ENCODE measurements at regions not wholly inside any gene's neighbourhood (a gene's known extent, or its start where the extent isn't known, plus 50 kb on each side); places are given as distances from the start of the nearest gene placed in this dataset.

- no peaks in the 10 kb centered on the region for H3K36me3 ChIP-seq (ENCODE audit: control insufficient read depth, insufficient read depth, low read length, severe bottlenecking)
- no peak for DNase-seq (ENCODE audit: low read depth)
- H3K9me3 ChIP-seq (ENCODE audit: control insufficient read depth, low read length) = no peaks in the 10 kb centered on the region
Measured at GRCh38 chr21:31498985-31499384, 154.9 kb upstream of the TIAM1 start.

GRCh38 chr21:31497914-31498313 lies 153.9 kb upstream of the TIAM1 start:
- Histone ChIP-seq H3K27me3 (replicated peaks; ENCODE audit: control insufficient read depth, insufficient read depth, low read length) (peaks cover 24% of the 10 kb centered on the region), H3K9ac (ENCODE audit: low read length) (no peak overlapping the region), H3K4me3 (ENCODE audit: low read length) (no peak overlapping the region), H3K36me3 (ENCODE audit: control insufficient read depth, insufficient read depth, low read length, severe bottlenecking) (no peaks in the 10 kb centered on the region), H3K4me1 (ENCODE audit: control insufficient read depth, insufficient read depth, low read length) (no peaks in the 10 kb centered on the region), H3K9me3 (ENCODE audit: control insufficient read depth, low read length) (no peaks in the 10 kb centered on the region)
- no peak for DNase-seq (ENCODE audit: low read depth)

More at GRCh38 chr21:31498985-31499384, 154.9 kb upstream of the TIAM1 start:
- Histone ChIP-seq H3K9ac (ENCODE audit: low read length) (no peak overlapping the region), H3K4me1 (ENCODE audit: control insufficient read depth, insufficient read depth, low read length) (no peaks in the 10 kb centered on the region), H3K4me3 (ENCODE audit: low read length) (no peak overlapping the region), H3K27me3 (replicated peaks; ENCODE audit: control insufficient read depth, insufficient read depth, low read length) (peaks cover 16% of the 10 kb centered on the region)

GRCh38 chr21:31493350-31493880 lies 149.4 kb upstream of the TIAM1 start:
- Histone ChIP-seq H3K27me3 (replicated peaks; ENCODE audit: control insufficient read depth, insufficient read depth, low read length) (peaks cover 32% of the 10 kb centered on the region), H3K9me3 (ENCODE audit: control insufficient read depth, low read length) (peaks cover 5% of the 10 kb centered on the region), H3K9ac (ENCODE audit: low read length) (no peak overlapping the region), H3K36me3 (ENCODE audit: control insufficient read depth, insufficient read depth, low read length, severe bottlenecking) (no peaks in the 10 kb centered on the region), H3K4me1 (ENCODE audit: control insufficient read depth, insufficient read depth, low read length) (no peaks in the 10 kb centered on the region), H3K4me3 (ENCODE audit: low read length) (no peak overlapping the region)
- DNase-seq (ENCODE audit: low read depth) = no peak

- H3K9ac ChIP-seq (ENCODE audit: low read length) = no peak overlapping the region
- H3K27me3 ChIP-seq (replicated peaks; ENCODE audit: control insufficient read depth, insufficient read depth, low read length) = peaks cover 25% of the 10 kb centered on the region
- no peaks in the 10 kb centered on the region for H3K36me3 ChIP-seq (ENCODE audit: control insufficient read depth, insufficient read depth, low read length, severe bottlenecking)
- DNase-seq (ENCODE audit: low read depth) = no peak
- H3K9me3 ChIP-seq (ENCODE audit: control insufficient read depth, low read length) = peaks cover 5% of the 10 kb centered on the region
- no peak overlapping the region for H3K4me3 ChIP-seq (ENCODE audit: low read length)
- H3K4me1 ChIP-seq (ENCODE audit: control insufficient read depth, insufficient read depth, low read length) = no peaks in the 10 kb centered on the region
Measured at GRCh38 chr21:31491617-31492016, 147.6 kb upstream of the TIAM1 start.

- Histone ChIP-seq H3K9ac (ENCODE audit: low read length) (no peak overlapping the region), H3K4me1 (ENCODE audit: control insufficient read depth, insufficient read depth, low read length) (no peaks in the 10 kb centered on the region), H3K36me3 (ENCODE audit: control insufficient read depth, insufficient read depth, low read length, severe bottlenecking) (no peaks in the 10 kb centered on the region), H3K4me3 (ENCODE audit: low read length) (no peak overlapping the region), H3K9me3 (ENCODE audit: control insufficient read depth, low read length) (peaks cover 9% of the 10 kb centered on the region), H3K27me3 (replicated peaks; ENCODE audit: control insufficient read depth, insufficient read depth, low read length) (peaks cover 29% of the 10 kb centered on the region)
- DNase-seq (ENCODE audit: low read depth) = no peak
Measured at GRCh38 chr21:31490443-31490842, 146.4 kb upstream of the TIAM1 start.

- no peak for DNase-seq (ENCODE audit: low read depth)
- H3K4me3 ChIP-seq (ENCODE audit: low read length) = no peak overlapping the region
- no peaks in the 10 kb centered on the region for H3K4me1 ChIP-seq (ENCODE audit: control insufficient read depth, insufficient read depth, low read length)
- H3K27me3 ChIP-seq (replicated peaks; ENCODE audit: control insufficient read depth, insufficient read depth, low read length) = peaks cover 32% of the 10 kb centered on the region
- H3K9me3 ChIP-seq (ENCODE audit: control insufficient read depth, low read length) = peaks cover 16% of the 10 kb centered on the region
- H3K9ac ChIP-seq (ENCODE audit: low read length) = no peak overlapping the region
- no peaks in the 10 kb centered on the region for H3K36me3 ChIP-seq (ENCODE audit: control insufficient read depth, insufficient read depth, low read length, severe bottlenecking)
Measured at GRCh38 chr21:31489726-31490125, 145.7 kb upstream of the TIAM1 start.

GRCh38 chr21:31489014-31489413 lies 145.0 kb upstream of the TIAM1 start:
- Histone ChIP-seq H3K27me3 (replicated peaks; ENCODE audit: control insufficient read depth, insufficient read depth, low read length) (peaks cover 32% of the 10 kb centered on the region), H3K36me3 (ENCODE audit: control insufficient read depth, insufficient read depth, low read length, severe bottlenecking) (no peaks in the 10 kb centered on the region), H3K9me3 (ENCODE audit: control insufficient read depth, low read length) (peaks cover 20% of the 10 kb centered on the region), H3K4me3 (ENCODE audit: low read length) (no peak overlapping the region), H3K4me1 (ENCODE audit: control insufficient read depth, insufficient read depth, low read length) (no peaks in the 10 kb centered on the region), H3K9ac (ENCODE audit: low read length) (no peak overlapping the region)
- no peak for DNase-seq (ENCODE audit: low read depth)

GRCh38 chr21:31484219-31484618 lies 140.2 kb upstream of the TIAM1 start:
- no peak overlapping the region for H3K4me3 ChIP-seq (ENCODE audit: low read length)
- peaks cover 21% of the 10 kb centered on the region for H3K27me3 ChIP-seq (replicated peaks; ENCODE audit: control insufficient read depth, insufficient read depth, low read length)
- no peak overlapping the region for H3K9ac ChIP-seq (ENCODE audit: low read length)
- H3K9me3 ChIP-seq (ENCODE audit: control insufficient read depth, low read length) = peaks cover 20% of the 10 kb centered on the region
- H3K4me1 ChIP-seq (ENCODE audit: control insufficient read depth, insufficient read depth, low read length) = no peaks in the 10 kb centered on the region
- no peak for DNase-seq (ENCODE audit: low read depth)
- no peaks in the 10 kb centered on the region for H3K36me3 ChIP-seq (ENCODE audit: control insufficient read depth, insufficient read depth, low read length, severe bottlenecking)

GRCh38 chr21:31483146-31483545 lies 139.1 kb upstream of the TIAM1 start:
- Histone ChIP-seq H3K36me3 (ENCODE audit: control insufficient read depth, insufficient read depth, low read length, severe bottlenecking) (no peaks in the 10 kb centered on the region), H3K4me3 (ENCODE audit: low read length) (no peak overlapping the region), H3K27me3 (replicated peaks; ENCODE audit: control insufficient read depth, insufficient read depth, low read length) (peaks cover 24% of the 10 kb centered on the region), H3K4me1 (ENCODE audit: control insufficient read depth, insufficient read depth, low read length) (no peaks in the 10 kb centered on the region), H3K9me3 (ENCODE audit: control insufficient read depth, low read length) (peaks cover 20% of the 10 kb centered on the region), H3K9ac (ENCODE audit: low read length) (no peak overlapping the region)
- DNase-seq (ENCODE audit: low read depth) = no peak

GRCh38 chr21:31482460-31482859 lies 138.4 kb upstream of the TIAM1 start:
- peaks cover 20% of the 10 kb centered on the region for H3K9me3 ChIP-seq (ENCODE audit: control insufficient read depth, low read length)
- DNase-seq (ENCODE audit: low read depth) = no peak

GRCh38 chr21:31480228-31480627 lies 136.2 kb upstream of the TIAM1 start:
- Histone ChIP-seq H3K36me3 (ENCODE audit: control insufficient read depth, insufficient read depth, low read length, severe bottlenecking) (no peaks in the 10 kb centered on the region), H3K4me1 (ENCODE audit: control insufficient read depth, insufficient read depth, low read length) (peaks cover 5% of the 10 kb centered on the region), H3K4me3 (ENCODE audit: low read length) (no peak overlapping the region), H3K27me3 (replicated peaks; ENCODE audit: control insufficient read depth, insufficient read depth, low read length) (peaks cover 18% of the 10 kb centered on the region), H3K9me3 (ENCODE audit: control insufficient read depth, low read length) (peaks cover 13% of the 10 kb centered on the region), H3K9ac (ENCODE audit: low read length) (no peak overlapping the region)
- DNase-seq (ENCODE audit: low read depth) = no peak

More at GRCh38 chr21:31482460-31482859, 138.4 kb upstream of the TIAM1 start:
- H3K36me3 ChIP-seq (ENCODE audit: control insufficient read depth, insufficient read depth, low read length, severe bottlenecking) = no peaks in the 10 kb centered on the region
- H3K9ac ChIP-seq (ENCODE audit: low read length) = no peak overlapping the region
- no peak overlapping the region for H3K4me3 ChIP-seq (ENCODE audit: low read length)
- no peaks in the 10 kb centered on the region for H3K4me1 ChIP-seq (ENCODE audit: control insufficient read depth, insufficient read depth, low read length)
- peaks cover 24% of the 10 kb centered on the region for H3K27me3 ChIP-seq (replicated peaks; ENCODE audit: control insufficient read depth, insufficient read depth, low read length)

- H3K36me3 ChIP-seq (ENCODE audit: control insufficient read depth, insufficient read depth, low read length, severe bottlenecking) = no peaks in the 10 kb centered on the region
- DNase-seq (ENCODE audit: low read depth) = no peak
Measured at GRCh38 chr21:31479714-31480113, 135.7 kb upstream of the TIAM1 start.

More at GRCh38 chr21:31479714-31480113, 135.7 kb upstream of the TIAM1 start:
- H3K9ac ChIP-seq (ENCODE audit: low read length) = no peak overlapping the region
- H3K4me3 ChIP-seq (ENCODE audit: low read length) = no peak overlapping the region
- H3K4me1 ChIP-seq (ENCODE audit: control insufficient read depth, insufficient read depth, low read length) = peaks cover 5% of the 10 kb centered on the region
- H3K9me3 ChIP-seq (ENCODE audit: control insufficient read depth, low read length) = peaks cover 8% of the 10 kb centered on the region
- H3K27me3 ChIP-seq (replicated peaks; ENCODE audit: control insufficient read depth, insufficient read depth, low read length) = peaks cover 17% of the 10 kb centered on the region
